ENCODE measurements at regions not wholly inside any gene's neighbourhood (a gene's known extent, or its start where the extent isn't known, plus 50 kb on each side); places are given as distances from the start of the nearest gene placed in this dataset.

- DNase-seq (ENCODE audit: low read depth): no peak
These were observed 267.2 kb downstream of the GLRX3 start for GRCh38 chr10:130403153-130404075.

GRCh38 chr10:130404476-130405055, 268.4 kb downstream of the GLRX3 start:
- DNase-seq (ENCODE audit: low read depth): no peak

DNA sequence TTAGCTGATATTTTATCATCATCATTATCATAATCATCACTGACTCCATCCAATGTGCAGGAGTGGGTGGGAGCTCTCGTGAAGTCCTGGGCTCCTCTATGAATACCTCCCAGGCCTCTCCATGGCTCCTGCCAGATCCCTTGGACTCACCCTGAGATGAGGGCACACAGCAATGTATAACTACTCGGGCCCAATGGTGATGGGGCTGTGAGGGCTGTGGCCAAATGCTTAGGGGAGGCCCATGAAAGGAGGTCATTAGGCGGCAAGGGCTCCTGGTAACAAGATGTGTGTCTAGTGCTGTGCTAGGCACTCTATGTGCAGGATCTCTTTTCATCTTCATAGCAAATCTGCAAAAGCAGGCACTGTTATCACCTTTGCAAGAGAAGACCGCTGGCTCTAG, 270.9 kb downstream of the GLRX3 start:
- no peak for DNase-seq (ENCODE audit: low read depth)

- no peak for DNase-seq (ENCODE audit: low read depth)
These were observed 273.1 kb downstream of the GLRX3 start for GRCh38 chr10:130409331-130409730.

GRCh38 chr10:130409931-130410330, 273.7 kb downstream of the GLRX3 start:
- DNase-seq (ENCODE audit: low read depth): no peak

DNA sequence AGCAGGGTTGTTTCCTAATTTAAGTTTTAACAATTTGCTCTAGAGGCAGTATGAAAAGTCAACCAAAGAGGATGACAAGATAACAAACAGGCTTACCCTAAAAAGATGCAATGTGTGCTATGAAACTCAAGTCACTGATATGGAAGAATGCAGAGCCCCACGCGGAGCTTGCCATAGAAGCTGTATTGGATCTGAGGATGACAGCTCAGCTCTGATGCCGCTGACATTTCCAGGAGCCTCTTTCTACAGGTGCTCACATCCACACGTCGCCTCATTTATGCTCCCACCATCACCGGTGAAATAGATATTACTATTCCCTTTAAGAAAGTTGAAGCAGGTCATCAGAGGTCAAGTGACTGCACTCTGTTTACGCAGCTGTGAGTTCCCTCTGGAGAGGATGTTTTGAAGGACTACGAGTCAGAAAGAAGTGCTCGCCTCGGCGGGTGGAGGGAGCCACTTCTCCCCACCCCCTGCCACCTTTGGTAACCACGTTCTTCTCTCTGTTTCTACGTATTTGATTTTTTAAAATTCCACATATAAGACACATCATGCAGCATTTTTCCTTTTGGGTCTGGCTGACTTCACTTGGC, 275.4 kb downstream of the GLRX3 start:
- no peak for DNase-seq (ENCODE audit: low read depth)

GRCh38 chr10:130412317-130412716, 276.1 kb downstream of the GLRX3 start:
- no peak for DNase-seq (ENCODE audit: low read depth)

DNA sequence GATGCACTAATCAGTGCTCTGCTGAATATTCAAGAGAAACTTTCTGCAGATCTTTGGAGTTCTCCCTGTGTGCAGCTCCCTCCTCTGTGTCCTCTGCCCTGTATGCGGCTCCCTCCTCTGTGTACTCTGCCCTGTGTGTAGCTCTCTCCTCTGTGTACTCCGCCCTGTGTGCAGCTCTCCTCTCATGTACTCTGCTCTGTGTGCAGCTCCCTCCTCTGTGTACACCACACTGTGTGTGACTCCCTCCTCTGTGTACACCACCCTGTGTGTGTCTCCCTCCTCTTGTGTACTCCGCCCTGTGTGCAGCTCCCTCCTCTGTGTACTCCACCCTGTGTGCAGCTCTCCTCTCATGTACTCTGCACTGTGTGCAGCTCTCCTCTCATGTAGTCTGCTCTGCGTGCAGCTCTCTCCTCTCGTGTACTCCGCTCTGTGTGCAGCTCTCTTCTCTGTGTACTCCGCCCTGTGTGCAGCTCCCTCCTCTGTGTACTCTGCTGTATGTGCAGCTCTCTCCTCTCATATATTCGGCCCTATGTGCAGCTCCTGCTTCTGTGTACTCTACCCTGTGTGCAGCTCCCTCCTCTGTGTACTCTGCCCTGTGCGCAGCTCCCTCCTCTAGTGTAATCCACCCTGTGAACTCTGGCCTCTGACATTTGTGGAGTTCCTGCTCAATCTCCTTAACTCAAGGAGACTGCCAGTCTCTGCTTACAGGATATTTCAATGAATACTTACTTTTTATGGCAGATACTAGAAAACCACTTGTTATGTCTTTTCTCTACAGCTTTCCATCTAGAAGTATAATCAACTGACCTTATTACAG, 280.4 kb downstream of the GLRX3 start:
- DNase-seq (ENCODE audit: low read depth): no peak

- DNase-seq (ENCODE audit: low read depth): no peak
These were observed 282.5 kb downstream of the GLRX3 start for GRCh38 chr10:130418731-130419130.

DNA sequence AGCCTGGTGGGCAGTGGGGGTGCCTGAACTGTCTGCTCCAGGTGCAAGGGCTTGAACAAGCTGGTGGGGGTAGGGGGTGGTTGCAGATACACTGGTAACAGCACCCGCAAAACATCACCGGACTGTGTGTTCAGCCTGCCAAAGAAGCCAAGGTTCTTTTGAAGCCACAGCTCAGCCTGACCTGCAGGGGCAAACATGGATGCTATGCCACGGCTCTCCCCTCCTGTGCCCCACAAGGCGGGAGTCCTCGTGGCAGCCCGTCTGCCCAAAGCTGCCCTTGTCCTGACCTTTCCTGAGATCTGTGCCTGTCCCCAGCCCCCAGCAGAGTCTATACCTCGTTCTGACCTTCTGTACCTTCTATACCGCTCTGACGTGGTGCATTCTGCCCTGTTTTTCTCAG, 285.7 kb downstream of the GLRX3 start:
- DNase-seq (ENCODE audit: low read depth): no peak

DNA sequence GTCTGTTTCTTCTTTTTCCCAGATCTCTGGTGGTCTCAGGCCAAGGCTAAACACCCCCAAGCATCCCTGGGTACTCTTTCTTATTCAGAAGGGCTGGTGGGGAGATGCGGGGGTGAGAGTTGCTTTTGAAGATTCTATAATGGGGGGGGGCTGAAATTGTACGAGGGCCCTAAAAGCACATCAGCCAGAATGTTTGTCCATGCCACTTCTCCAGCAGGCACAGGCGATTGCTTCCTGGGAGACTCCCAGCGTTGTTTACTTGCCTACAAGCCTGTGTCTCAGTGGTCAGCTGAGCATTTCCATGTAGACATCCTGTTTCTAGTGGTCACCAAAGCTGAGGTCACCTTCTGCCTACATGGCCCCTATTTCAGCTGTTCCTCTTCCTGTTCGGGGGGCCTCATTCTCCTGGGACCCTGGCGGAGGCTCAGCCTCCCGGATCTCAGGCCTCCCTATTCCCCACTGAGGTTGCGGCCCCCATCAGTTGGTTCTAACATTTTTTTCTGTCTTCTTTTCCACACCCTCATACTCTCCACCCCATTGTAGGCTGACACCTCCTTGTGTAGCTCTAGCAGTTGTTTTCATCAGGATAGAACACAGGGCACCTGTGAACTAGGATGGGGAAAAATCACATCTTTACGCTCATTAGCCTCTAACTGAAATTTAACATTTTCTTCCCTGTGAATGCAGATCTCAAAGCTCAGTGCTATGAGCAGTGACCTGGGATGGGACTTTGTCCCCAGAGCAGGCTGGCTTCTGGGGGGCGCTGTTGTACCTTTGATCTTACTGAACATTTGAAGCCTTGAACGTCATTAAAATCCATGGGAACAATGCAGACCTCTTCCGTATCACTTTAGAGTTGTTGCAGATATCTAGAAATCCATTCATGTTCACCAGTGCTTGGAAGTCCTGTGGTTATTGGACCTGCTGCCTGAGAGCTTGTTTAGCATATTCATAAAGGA, 286.5 kb downstream of the GLRX3 start:
- no peak for DNase-seq (ENCODE audit: low read depth)

- no peak for DNase-seq (ENCODE audit: low read depth)
These were observed 287.5 kb downstream of the GLRX3 start for GRCh38 chr10:130423455-130424305.

DNA sequence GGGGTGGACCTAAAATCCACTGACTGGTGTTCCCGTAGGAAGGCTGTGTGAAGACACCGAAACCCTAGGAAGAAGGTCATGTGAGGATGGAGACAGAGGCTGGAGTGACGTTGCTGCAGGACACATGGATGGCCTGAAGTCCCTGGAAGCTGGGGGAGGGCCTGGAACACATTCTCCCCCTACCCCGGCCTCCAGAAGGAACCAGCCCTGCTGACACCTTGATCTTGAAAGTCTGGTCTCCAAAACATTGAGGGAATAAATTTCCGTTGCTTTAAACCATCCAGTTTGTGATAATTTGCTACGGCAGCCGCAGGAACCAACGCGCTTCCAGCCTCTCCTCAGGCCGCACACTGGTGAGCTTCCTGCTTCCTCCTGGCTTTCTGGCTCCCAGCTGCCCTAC, 288.2 kb downstream of the GLRX3 start:
- DNase-seq (ENCODE audit: low read depth): no peak

GRCh38 chr10:130425169-130425568, 289.0 kb downstream of the GLRX3 start:
- no peak for DNase-seq (ENCODE audit: low read depth)

GRCh38 chr10:130425881-130426435, 289.8 kb downstream of the GLRX3 start:
- no peak for DNase-seq (ENCODE audit: low read depth)

DNA sequence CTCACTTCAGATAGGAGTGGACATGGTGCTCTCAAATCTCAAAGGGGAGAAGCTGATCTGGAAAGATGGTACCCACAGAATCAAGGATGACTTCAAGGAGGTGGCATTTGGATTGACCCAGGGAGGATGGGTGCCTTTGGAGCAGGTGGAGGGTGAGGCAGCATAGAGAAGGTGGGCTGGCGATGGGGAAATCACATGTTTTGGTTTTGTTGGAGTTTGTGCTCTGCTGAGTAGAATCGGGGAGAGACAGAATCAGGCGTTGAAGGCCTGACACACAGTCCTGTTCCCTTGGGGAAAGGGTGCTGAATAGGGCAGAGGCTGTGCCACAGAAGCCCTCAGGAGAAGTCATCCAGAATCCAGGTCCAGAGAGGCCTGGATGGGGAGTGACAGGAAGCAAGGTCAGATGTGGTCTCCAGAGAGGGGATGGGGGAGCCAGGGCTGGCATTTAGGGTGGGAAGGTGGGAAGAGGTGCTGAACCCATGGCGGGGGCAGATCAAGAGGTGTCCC, 291.1 kb downstream of the GLRX3 start:
- DNase-seq (ENCODE audit: low read depth): no peak

- no peak for DNase-seq (ENCODE audit: low read depth)
These were observed 292.7 kb downstream of the GLRX3 start for GRCh38 chr10:130428936-130429335.

- DNase-seq (ENCODE audit: low read depth): no peak
These were observed 293.6 kb downstream of the GLRX3 start for GRCh38 chr10:130429809-130430208.

DNA sequence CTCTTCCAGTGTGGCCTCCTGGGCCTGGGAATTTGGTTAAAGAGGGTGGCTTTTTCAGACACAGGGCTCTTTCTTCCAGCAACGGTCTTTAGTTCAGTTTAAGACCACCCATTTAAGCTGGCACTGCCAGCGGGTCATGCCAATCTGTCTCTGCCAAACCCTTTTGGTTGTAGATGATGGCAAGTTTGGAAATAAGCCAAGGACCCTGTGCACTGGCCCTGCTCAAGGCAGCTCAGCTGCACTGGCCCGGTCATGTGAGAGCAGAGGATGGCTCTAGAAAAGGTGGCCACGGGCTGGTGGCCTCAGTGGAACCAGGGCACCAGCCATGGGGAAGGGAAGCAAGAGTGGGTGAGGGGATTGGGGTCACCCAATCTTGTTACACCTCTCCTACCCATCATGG, 294.1 kb downstream of the GLRX3 start:
- no peak for DNase-seq (ENCODE audit: low read depth)
